Testis (tissue), 2 donors: ENCODE measurements at regions not wholly inside any gene's neighbourhood (a gene's known extent, or its start where the extent isn't known, plus 50 kb on each side); places are given as distances from the start of the nearest gene placed in this dataset.

Experiments used
- CTCF ChIP-seq, 3 experiments: fragments of 450-650 bp in 2 of 3; fragments of 200-600 bp in 1 of 3; sonication (generic) in 1 of 3; IDR thresholded peaks; one replicate each; pipeline ENCODE4 v1.5.1; 2016 to 2019; ENCODE audit warnings: antibody characterized with exemption in 3 of 3, mild to moderate bottlenecking in 2 of 3, moderate library complexity in 1 of 3
- POLR2A ChIP-seq: fragments of 450-650 bp; IDR thresholded peaks from one replicate; pipeline ENCODE4 v1.6.1; 2017; ENCODE audit warnings: antibody characterized with exemption, mild to moderate bottlenecking, moderate library complexity

- no peak for TF ChIP-seq CTCF (IDR thresholded peaks at IDR 0.05)
- no peak for TF ChIP-seq POLR2A
Measured at GRCh38 chr19:28400953-28401671, 811.8 kb downstream of the UQCRFS1 start.
